PC-3 (cell line): ENCODE measurements at regions not wholly inside any gene's neighbourhood (a gene's known extent, or its start where the extent isn't known, plus 50 kb on each side); places are given as distances from the start of the nearest gene placed in this dataset.
"Not testable (repeated sequence)": the region's sequence is repeated elsewhere in the genome, so short reads cannot be mapped to it uniquely, and the experiment has no call there.

Experiments used
- ATAC-seq: fragments of 200-7000 bp; cut with Tn5 transposase; 2 replicates; pipeline ENCODE4 v1.9.1; 2020; ENCODE audit warnings: mild to moderate bottlenecking, moderate library complexity
- BruUV-seq: library from RNA; stranded (reverse); fragments of 400-500 nt; replicated peaks from 2 replicates; lab custom pipeline; 2021; lab: Mats Ljungman, UMichigan
- CTCF ChIA-PET: fragments of 300-600 bp; sonication (Branson Sonifier 250); formaldehyde crosslinking; loops from one replicate; lab custom pipeline; 2022; ENCODE audit warnings: antibody characterized with exemption; lab: Charles Lee
- POLR2A ChIA-PET: fragments of 300-600 bp; sonication (Branson Sonifier 250); formaldehyde crosslinking; loops from one replicate; lab custom pipeline; 2022; ENCODE audit warnings: antibody characterized with exemption; ENCODE audit not compliant: unreplicated experiment; lab: Charles Lee
- DNase-seq: peaks from one replicate; pipeline ENCODE4 v3.0.0-alpha.2; 2015
- H2AFZ ChIP-seq: fragments of 300-600 bp; sonication (generic); 2 replicates; pipeline ENCODE4 v1.6.0; 2016; ENCODE audit warnings: antibody characterized with exemption, low read length
- H3F3A ChIP-seq: fragments of 300-600 bp; sonication (generic); one replicate; pipeline ENCODE4 v1.6.0; 2017; ENCODE audit warnings: antibody characterized with exemption, low read length, control low read depth, mild to moderate bottlenecking; ENCODE audit not compliant: unreplicated experiment
- H3K27ac ChIP-seq: fragments of 300-600 bp; sonication (generic); 2 replicates; pipeline ENCODE4 v1.5.1; 2016; ENCODE audit warnings: mild to moderate bottlenecking, low read length
- H3K27me3 ChIP-seq: fragments of 300-600 bp; sonication (generic); 2 replicates; pipeline ENCODE4 v1.6.1; 2016; ENCODE audit warnings: low read length, mixed read lengths
- H3K36me3 ChIP-seq: fragments of 300-600 bp; sonication (generic); 2 replicates; pipeline ENCODE4 v1.6.1; 2016; ENCODE audit warnings: low read depth, mixed run types, low read length, mixed read lengths
- H3K4me1 ChIP-seq: fragments of 300-600 bp; sonication (generic); 2 replicates; pipeline ENCODE4 v1.5.1; 2016; ENCODE audit warnings: low read length; ENCODE audit not compliant: insufficient read depth
- H3K4me2 ChIP-seq: fragments of 300-600 bp; sonication (generic); 2 replicates; pipeline ENCODE4 v1.6.0; 2016; ENCODE audit warnings: low read length
- H3K4me3 ChIP-seq: fragments of 300-600 bp; sonication (generic); 2 replicates; pipeline ENCODE4 v1.5.1; 2016; ENCODE audit warnings: mild to moderate bottlenecking, low read length, mixed read lengths
- H3K79me2 ChIP-seq: fragments of 300-600 bp; sonication (generic); 2 replicates; pipeline ENCODE4 v1.6.1; 2017; ENCODE audit warnings: low read length, mixed read lengths
- H3K9ac ChIP-seq: fragments of 300-600 bp; sonication (generic); 2 replicates; pipeline ENCODE4 v1.6.0; 2016; ENCODE audit warnings: mild to moderate bottlenecking, low read length
- H3K9me2 ChIP-seq: fragments of 300-600 bp; sonication (generic); replicated peaks from 2 replicates; pipeline ENCODE4 v1.6.1; 2016; ENCODE audit warnings: mixed run types, low read length, mixed read lengths
- H3K9me3 ChIP-seq: fragments of 300-600 bp; sonication (generic); 2 replicates; pipeline ENCODE4 v1.6.1; 2016; ENCODE audit warnings: low read length, mixed read lengths
- H4K20me1 ChIP-seq: fragments of 300-600 bp; sonication (generic); 2 replicates; pipeline ENCODE4 v1.6.1; 2016; ENCODE audit warnings: low read length, mixed read lengths
- CTCF ChIP-seq: fragments of 300-600 bp; sonication (generic); conservative IDR thresholded peaks from 2 replicates; pipeline ENCODE4 v1.5.1; 2017; ENCODE audit warnings: antibody characterized with exemption, low read depth, mild to moderate bottlenecking, low read length
- EZH2 ChIP-seq: fragments of 300-600 bp; sonication (generic); IDR thresholded peaks from one replicate; pipeline ENCODE4 v1.6.1; 2017; ENCODE audit warnings: antibody characterized with exemption, mild to moderate bottlenecking, low read length; ENCODE audit not compliant: unreplicated experiment
- EZH2phosphoT487 ChIP-seq: fragments of 300-600 bp; sonication (generic); IDR thresholded peaks from 2 replicates; pipeline ENCODE4 v1.6.1; 2018; ENCODE audit warnings: mild to moderate bottlenecking, antibody characterized with exemption, low read length, borderline replicate concordance
- intact Hi-C: fragments of 100-400 bp; cut with micrococcal nuclease; formaldehyde crosslinking; loops from 2 replicates; pipeline ENCODE4 v1.9.0; 2023

GRCh38 chr10:10745291-10745690, 272.4 kb upstream of the CELF2 start:
- Histone ChIP-seq H3K9ac (no peak overlapping the region), H3K4me1 (no peaks in the 10 kb centered on the region), H3K27ac (no peak overlapping the region), H3K4me2 (no peak overlapping the region), H2AFZ (no peak overlapping the region), H3K36me3 (no peaks in the 10 kb centered on the region), H3K9me2 (no peaks in the 10 kb centered on the region), H3F3A (no peaks in the 10 kb centered on the region), H4K20me1 (no peaks in the 10 kb centered on the region), H3K27me3 (no peaks in the 10 kb centered on the region), H3K9me3 (no peaks in the 10 kb centered on the region), H3K4me3 (no peak overlapping the region), H3K79me2 (no peaks in the 10 kb centered on the region)
- ChIA-PET CTCF (no interaction called here), POLR2A (no interaction called here)
- BruUV-seq = no TSS peak
- DNase-seq (no peak), ATAC-seq (no peak)
- intact Hi-C loops = no loop called here
- TF ChIP-seq CTCF (no peak), EZH2phosphoT487 (no peak), EZH2 (no peak)

GRCh38 chr10:10755490-10755889, 262.2 kb upstream of the CELF2 start:
- Histone ChIP-seq H3K79me2 (no peaks in the 10 kb centered on the region), H3F3A (no peaks in the 10 kb centered on the region), H4K20me1 (no peaks in the 10 kb centered on the region), H3K36me3 (no peaks in the 10 kb centered on the region), H3K9me3 (no peaks in the 10 kb centered on the region), H3K4me2 (no peak overlapping the region), H2AFZ (no peak overlapping the region), H3K9ac (no peak overlapping the region), H3K27ac (no peak overlapping the region), H3K9me2 (no peaks in the 10 kb centered on the region), H3K4me3 (no peak overlapping the region), H3K4me1 (no peaks in the 10 kb centered on the region), H3K27me3 (no peaks in the 10 kb centered on the region)
- ATAC-seq (no peak), DNase-seq (no peak)
- ChIA-PET CTCF (no interaction called here), POLR2A (no interaction called here)
- no TSS peak for BruUV-seq
- TF ChIP-seq EZH2phosphoT487 (no peak), EZH2 (no peak), CTCF (no peak)
- intact Hi-C loops = no loop called here

GRCh38 chr10:10758306-10758705, 259.4 kb upstream of the CELF2 start:
- no peaks in the 10 kb centered on the region for H3K36me3 ChIP-seq
- no peaks in the 10 kb centered on the region for H3F3A ChIP-seq
- H3K9ac ChIP-seq = no peak overlapping the region
- ATAC-seq (no peak), DNase-seq (no peak)
- H4K20me1 ChIP-seq = no peaks in the 10 kb centered on the region
- no peaks in the 10 kb centered on the region for H3K27me3 ChIP-seq
- no peak overlapping the region for H3K27ac ChIP-seq
- ChIA-PET POLR2A (no interaction called here), CTCF (no interaction called here)
- no peak overlapping the region for H2AFZ ChIP-seq
- H3K9me3 ChIP-seq = no peaks in the 10 kb centered on the region
- intact Hi-C loops = no loop called here
- H3K4me3 ChIP-seq = no peak overlapping the region
- H3K4me1 ChIP-seq = no peaks in the 10 kb centered on the region
- no TSS peak for BruUV-seq
- H3K9me2 ChIP-seq = no peaks in the 10 kb centered on the region
- no peak overlapping the region for H3K4me2 ChIP-seq
- no peaks in the 10 kb centered on the region for H3K79me2 ChIP-seq
- TF ChIP-seq EZH2phosphoT487 = no peak
- no peak for TF ChIP-seq EZH2
- TF ChIP-seq CTCF = no peak

GRCh38 chr10:10759806-10760205, 257.9 kb upstream of the CELF2 start:
- intact Hi-C loops, DNase-seq, BruUV-seq, H3K4me1 ChIP-seq, H3K27ac ChIP-seq, H3K9me3 ChIP-seq, H3K4me3 ChIP-seq, H3K4me2 ChIP-seq, H3F3A ChIP-seq, H2AFZ ChIP-seq, H3K79me2 ChIP-seq, H3K27me3 ChIP-seq, POLR2A ChIA-PET, CTCF ChIA-PET, H3K36me3 ChIP-seq, H3K9ac ChIP-seq, ATAC-seq, H3K9me2 ChIP-seq, H4K20me1 ChIP-seq: not testable (repeated sequence)
